PC-3 (cell line): ENCODE measurements at regions not wholly inside any gene's neighbourhood (a gene's known extent, or its start where the extent isn't known, plus 50 kb on each side); places are given as distances from the start of the nearest gene placed in this dataset.

ENCODE experiments used
- CTCF ChIP-seq: fragments of 300-600 bp; sonication (generic); conservative IDR thresholded peaks from 2 replicates; pipeline ENCODE4 v1.5.1; 2017; ENCODE audit warnings: antibody characterized with exemption, low read depth, mild to moderate bottlenecking, low read length
- EZH2phosphoT487 ChIP-seq: fragments of 300-600 bp; sonication (generic); IDR thresholded peaks from 2 replicates; pipeline ENCODE4 v1.6.1; 2018; ENCODE audit warnings: mild to moderate bottlenecking, antibody characterized with exemption, low read length, borderline replicate concordance

GRCh38 chr3:72593881-72594397, 254.3 kb downstream of the SHQ1 start:
- no peak for TF ChIP-seq CTCF
- no peak for TF ChIP-seq EZH2phosphoT487
